ENCODE measurements at regions not wholly inside any gene's neighbourhood (a gene's known extent, or its start where the extent isn't known, plus 50 kb on each side); places are given as distances from the start of the nearest gene placed in this dataset.
"Not testable (repeated sequence)": the region's sequence is repeated elsewhere in the genome, so short reads cannot be mapped to it uniquely, and the experiment has no call there.

- DNase-seq, result no peak
Observed at GRCh38 chr6:99219788-99220187, 129.7 kb downstream of the FAXC start.

GRCh38 chr6:99216959-99217358 is 132.5 kb downstream of the FAXC start:
- DNase-seq, result no peak

GRCh38 chr6:99195986-99196655 is 153.4 kb downstream of the FAXC start:
- no peak for DNase-seq

GRCh38 chr6:99192561-99192960 is 156.9 kb downstream of the FAXC start:
- DNase-seq, result no peak

- no peak for DNase-seq
Observed at GRCh38 chr6:99189823-99190721, 159.4 kb downstream of the FAXC start.

GRCh38 chr6:99187429-99187828 is 162.0 kb downstream of the FAXC start:
- DNase-seq, result no peak

- no peak for DNase-seq
Observed at GRCh38 chr6:99186417-99186816, 163.1 kb downstream of the FAXC start.

GRCh38 chr6:99185525-99185924 is 163.9 kb downstream of the FAXC start:
- no peak for DNase-seq

- DNase-seq, result no peak
Observed at GRCh38 chr6:99184696-99185095, 164.8 kb downstream of the FAXC start.

- no peak for DNase-seq
Observed at GRCh38 chr6:99183066-99183465, 166.4 kb downstream of the FAXC start.

- no peak for DNase-seq
Observed at GRCh38 chr6:99181174-99181573, 168.3 kb downstream of the FAXC start.

- DNase-seq, result no peak
Observed at GRCh38 chr6:99178168-99178567, 171.3 kb downstream of the FAXC start.

- no peak for DNase-seq
Observed at GRCh38 chr6:99177736-99178135, 171.7 kb downstream of the FAXC start.

GRCh38 chr6:99165838-99166237 is 183.6 kb downstream of the FAXC start:
- no peak for DNase-seq

- DNase-seq, result no peak
Observed at GRCh38 chr6:99152347-99152643, 197.2 kb downstream of the FAXC start.

GRCh38 chr6:99151634-99152346 is 197.7 kb downstream of the FAXC start:
- no peak for DNase-seq

- DNase-seq, result no peak
Observed at GRCh38 chr6:99148761-99149160, 200.7 kb downstream of the FAXC start.

- no peak for DNase-seq
Observed at GRCh38 chr6:99148111-99148510, 200.4 kb upstream of the FBXL4 start.

GRCh38 chr6:99147206-99147605 is 199.5 kb upstream of the FBXL4 start:
- DNase-seq, result no peak

- no peak for DNase-seq
Observed at GRCh38 chr6:99146711-99147110, 199.0 kb upstream of the FBXL4 start.

- no peak for DNase-seq
Observed at GRCh38 chr6:99145738-99146137, 198.0 kb upstream of the FBXL4 start.

- peak; percentile 11 for DNase-seq
Observed at GRCh38 chr6:99143108-99143861, 195.5 kb upstream of the FBXL4 start.

GRCh38 chr6:99141906-99142305 is 194.2 kb upstream of the FBXL4 start:
- DNase-seq, result not testable (repeated sequence)

All from hindlimb muscle (tissue), 1 donor.